ENCODE measurements at regions not wholly inside any gene's neighbourhood (a gene's known extent, or its start where the extent isn't known, plus 50 kb on each side); places are given as distances from the start of the nearest gene placed in this dataset.
"Not testable (repeated sequence)": the region's sequence is repeated elsewhere in the genome, so short reads cannot be mapped to it uniquely, and the experiment has no call there.

- TF ChIP-seq POLR2A (IDR thresholded peaks at IDR 0.05) (no peak), CTCF (IDR thresholded peaks at IDR 0.05 in 8 of 11, conservative IDR thresholded peaks at IDR 0.05 in 3 of 11) (no peak), POLR2AphosphoS5 (IDR thresholded peaks at IDR 0.05) (no peak)
- H3K27me3 ChIP-seq (replicated peaks in 1 of 7) = no peaks in the 10 kb centered on the region
- 65 to 79% (median 74%) methylated on average over 2 of the region's 2 CpGs for WGBS, 5 donors
- H3K9me3 ChIP-seq = peaks cover 0 to 4% (median 0%) of the 10 kb centered on the region in 8 donors
- H3K27ac ChIP-seq = no peak overlapping the region
- no peaks in the 10 kb centered on the region for H3K36me3 ChIP-seq
- H3K4me1 ChIP-seq = no peaks in the 10 kb centered on the region
- DNase-seq = no peak
- intact Hi-C loops (cut with DNase I; ENCODE audit: low total_unique reads) = no loop called here
- H3K4me3 ChIP-seq = no peak overlapping the region
Measured at GRCh38 chr18:66226782-66227181, 377.1 kb downstream of the CDH19 start.

GRCh38 chr18:66223317-66223716, 380.6 kb downstream of the CDH19 start:
- H3K4me1 ChIP-seq; H3K9me3 ChIP-seq; H3K4me3 ChIP-seq; H3K27ac ChIP-seq; intact Hi-C loops (cut with DNase I; ENCODE audit: low total_unique reads); DNase-seq; H3K36me3 ChIP-seq; H3K27me3 ChIP-seq (replicated peaks in 1 of 7): not testable (repeated sequence)
- 86 to 92% (median 92%) methylated on average over 12 of the region's 12 CpGs for WGBS, 5 donors

- Histone ChIP-seq H3K9me3 (peaks cover 0 to 4% (median 0%) of the 10 kb centered on the region in 8 donors), H3K27me3 (replicated peaks in 1 of 7) (no peaks in the 10 kb centered on the region), H3K4me1 (no peaks in the 10 kb centered on the region), H3K36me3 (no peaks in the 10 kb centered on the region), H3K4me3 (no peak overlapping the region), H3K27ac (no peak overlapping the region)
- 84 to 95% (median 86%) methylated on average over 1 of the region's 1 CpG for WGBS, 5 donors
- TF ChIP-seq CTCF (IDR thresholded peaks at IDR 0.05 in 8 of 11, conservative IDR thresholded peaks at IDR 0.05 in 3 of 11) (no peak), POLR2AphosphoS5 (IDR thresholded peaks at IDR 0.05) (no peak), POLR2A (IDR thresholded peaks at IDR 0.05) (no peak)
- DNase-seq = no peak
- intact Hi-C loops (cut with DNase I; ENCODE audit: low total_unique reads) = no loop called here
Measured at GRCh38 chr18:66222174-66222573, 381.7 kb downstream of the CDH19 start.

GRCh38 chr18:66219817-66220216, 384.1 kb downstream of the CDH19 start:
- no peak for DNase-seq
- no peak overlapping the region for H3K27ac ChIP-seq
- H3K36me3 ChIP-seq = no peaks in the 10 kb centered on the region
- TF ChIP-seq POLR2AphosphoS5 (IDR thresholded peaks at IDR 0.05) (no peak), POLR2A (IDR thresholded peaks at IDR 0.05) (no peak), CTCF (IDR thresholded peaks at IDR 0.05 in 8 of 11, conservative IDR thresholded peaks at IDR 0.05 in 3 of 11) (no peak)
- peaks cover 0 to 4% (median 0%) of the 10 kb centered on the region in 8 donors for H3K9me3 ChIP-seq
- H3K4me1 ChIP-seq = no peaks in the 10 kb centered on the region
- no peaks in the 10 kb centered on the region for H3K27me3 ChIP-seq (replicated peaks in 1 of 7)
- 64 to 79% (median 72%) methylated on average over 2 of the region's 2 CpGs for WGBS, 5 donors
- intact Hi-C loops (cut with DNase I; ENCODE audit: low total_unique reads) = no loop called here
- H3K4me3 ChIP-seq = no peak overlapping the region

- Histone ChIP-seq H3K36me3 (no peaks in the 10 kb centered on the region), H3K27ac (no peak overlapping the region), H3K4me3 (no peak overlapping the region), H3K27me3 (replicated peaks in 1 of 7) (no peaks in the 10 kb centered on the region), H3K9me3 (no peaks in the 10 kb centered on the region), H3K4me1 (no peaks in the 10 kb centered on the region)
- WGBS, 5 donors = 67 to 90% (median 73%) methylated on average over 1 of the region's 1 CpG
- TF ChIP-seq CTCF (IDR thresholded peaks at IDR 0.05 in 8 of 11, conservative IDR thresholded peaks at IDR 0.05 in 3 of 11) = no peak
- no peak for TF ChIP-seq POLR2A (IDR thresholded peaks at IDR 0.05)
- TF ChIP-seq POLR2AphosphoS5 (IDR thresholded peaks at IDR 0.05) = no peak
- intact Hi-C loops (cut with DNase I; ENCODE audit: low total_unique reads) = no loop called here
- no peak for DNase-seq
Measured at GRCh38 chr18:66211749-66212148, 392.1 kb downstream of the CDH19 start.
